ENCODE measurements at regions not wholly inside any gene's neighbourhood (a gene's known extent, or its start where the extent isn't known, plus 50 kb on each side); places are given as distances from the start of the nearest gene placed in this dataset.
A peak's percentile ranks its signal among the peaks of the same experiment; 100 is the strongest.

GRCh38 chr2:220104871-220105351, 477.5 kb downstream of the SLC4A3 start:
- Mint-ChIP-seq H3K4me1 (peaks cover 12% of the 10 kb centered on the region), H3K9me3 (no peaks in the 10 kb centered on the region), H3K27me3 (ENCODE audit: low read depth) (no peaks in the 10 kb centered on the region), H3K4me3 (no peak overlapping the region), H3K36me3 (ENCODE audit: low read depth) (no peaks in the 10 kb centered on the region), H3K27ac (ENCODE audit: unreplicated experiment) (peak overlapping the region; percentile 51)
- TF ChIP-seq CTCF (conservative IDR thresholded peaks at IDR 0.05): no peak
- no peak for DNase-seq (ENCODE audit: low read depth, low spot score)

- Mint-ChIP-seq H3K4me3 (no peak overlapping the region), H3K9me3 (no peaks in the 10 kb centered on the region), H3K27ac (ENCODE audit: unreplicated experiment) (no peak overlapping the region), H3K36me3 (ENCODE audit: low read depth) (no peaks in the 10 kb centered on the region), H3K4me1 (peaks cover 12% of the 10 kb centered on the region), H3K27me3 (ENCODE audit: low read depth) (no peaks in the 10 kb centered on the region)
- no peak for DNase-seq (ENCODE audit: low read depth, low spot score)
- TF ChIP-seq CTCF (conservative IDR thresholded peaks at IDR 0.05): no peak
Measured at GRCh38 chr2:220106065-220106464, 478.6 kb downstream of the SLC4A3 start.

- no peak overlapping the region for H3K27ac Mint-ChIP-seq (ENCODE audit: unreplicated experiment)
- peaks cover 12% of the 10 kb centered on the region for H3K4me1 Mint-ChIP-seq
- H3K36me3 Mint-ChIP-seq (ENCODE audit: low read depth): no peaks in the 10 kb centered on the region
- H3K9me3 Mint-ChIP-seq: no peaks in the 10 kb centered on the region
- no peak for DNase-seq (ENCODE audit: low read depth, low spot score)
- no peak for TF ChIP-seq CTCF (conservative IDR thresholded peaks at IDR 0.05)
- no peaks in the 10 kb centered on the region for H3K27me3 Mint-ChIP-seq (ENCODE audit: low read depth)
- H3K4me3 Mint-ChIP-seq: no peak overlapping the region
Measured at GRCh38 chr2:220107380-220107791, 480.0 kb downstream of the SLC4A3 start.

- peaks cover 4% of the 10 kb centered on the region for H3K36me3 Mint-ChIP-seq (ENCODE audit: low read depth)
Measured at GRCh38 chr2:220114443-220114842, 487.0 kb downstream of the SLC4A3 start.

GRCh38 chr2:220117025-220117424, 489.6 kb downstream of the SLC4A3 start:
- no peaks in the 10 kb centered on the region for H3K27me3 Mint-ChIP-seq (ENCODE audit: low read depth)
- H3K4me1 Mint-ChIP-seq: peaks cover 7% of the 10 kb centered on the region
- H3K4me3 Mint-ChIP-seq: no peak overlapping the region
- no peak for DNase-seq (ENCODE audit: low read depth, low spot score)
- H3K9me3 Mint-ChIP-seq: peaks cover 12% of the 10 kb centered on the region
- H3K27ac Mint-ChIP-seq (ENCODE audit: unreplicated experiment): no peak overlapping the region
- H3K36me3 Mint-ChIP-seq (ENCODE audit: low read depth): peaks cover 4% of the 10 kb centered on the region
- no peak for TF ChIP-seq CTCF (conservative IDR thresholded peaks at IDR 0.05)

More at GRCh38 chr2:220114443-220114842, 487.0 kb downstream of the SLC4A3 start:
- Mint-ChIP-seq H3K27me3 (ENCODE audit: low read depth) (no peaks in the 10 kb centered on the region), H3K4me3 (no peak overlapping the region), H3K4me1 (peaks cover 7% of the 10 kb centered on the region), H3K27ac (ENCODE audit: unreplicated experiment) (no peak overlapping the region), H3K9me3 (peaks cover 12% of the 10 kb centered on the region)
- no peak for TF ChIP-seq CTCF (conservative IDR thresholded peaks at IDR 0.05)
- no peak for DNase-seq (ENCODE audit: low read depth, low spot score)

GRCh38 chr2:220120041-220120440, 492.6 kb downstream of the SLC4A3 start:
- no peak for TF ChIP-seq CTCF (conservative IDR thresholded peaks at IDR 0.05)
- H3K27me3 Mint-ChIP-seq (ENCODE audit: low read depth): no peaks in the 10 kb centered on the region
- no peak for DNase-seq (ENCODE audit: low read depth, low spot score)
- H3K4me1 Mint-ChIP-seq: peaks cover 7% of the 10 kb centered on the region
- peaks cover 4% of the 10 kb centered on the region for H3K36me3 Mint-ChIP-seq (ENCODE audit: low read depth)
- H3K4me3 Mint-ChIP-seq: no peak overlapping the region
- peaks cover 5% of the 10 kb centered on the region for H3K9me3 Mint-ChIP-seq
- no peak overlapping the region for H3K27ac Mint-ChIP-seq (ENCODE audit: unreplicated experiment)
